ENCODE measurements at regions not wholly inside any gene's neighbourhood (a gene's known extent, or its start where the extent isn't known, plus 50 kb on each side); places are given as distances from the start of the nearest gene placed in this dataset.

DNA sequence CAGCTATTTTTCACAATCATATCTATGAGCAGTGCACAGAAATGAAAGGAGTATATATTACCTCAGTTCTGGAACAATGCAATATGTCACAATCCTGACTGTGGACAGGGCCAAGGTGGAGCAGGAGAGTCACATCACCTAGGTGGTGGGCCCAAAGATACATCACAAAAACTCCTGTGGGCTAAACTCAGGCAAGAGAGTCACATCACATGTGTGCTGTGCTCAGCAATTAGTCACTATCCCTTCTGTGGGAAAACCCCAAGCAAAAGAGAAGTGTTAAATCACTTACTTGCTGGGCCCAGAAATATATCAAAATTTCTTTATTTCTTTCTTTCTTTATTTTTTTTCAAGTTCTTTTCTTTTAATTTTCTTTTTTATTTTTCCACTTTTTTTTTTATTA is 249.6 kb downstream of the RPS4Y2 start:
- no peak for TF ChIP-seq EP300 (IDR thresholded peaks at IDR 0.05)
- TF ChIP-seq POLR2AphosphoS5 (IDR thresholded peaks at IDR 0.05) = no peak
- TF ChIP-seq, protein P1, sequence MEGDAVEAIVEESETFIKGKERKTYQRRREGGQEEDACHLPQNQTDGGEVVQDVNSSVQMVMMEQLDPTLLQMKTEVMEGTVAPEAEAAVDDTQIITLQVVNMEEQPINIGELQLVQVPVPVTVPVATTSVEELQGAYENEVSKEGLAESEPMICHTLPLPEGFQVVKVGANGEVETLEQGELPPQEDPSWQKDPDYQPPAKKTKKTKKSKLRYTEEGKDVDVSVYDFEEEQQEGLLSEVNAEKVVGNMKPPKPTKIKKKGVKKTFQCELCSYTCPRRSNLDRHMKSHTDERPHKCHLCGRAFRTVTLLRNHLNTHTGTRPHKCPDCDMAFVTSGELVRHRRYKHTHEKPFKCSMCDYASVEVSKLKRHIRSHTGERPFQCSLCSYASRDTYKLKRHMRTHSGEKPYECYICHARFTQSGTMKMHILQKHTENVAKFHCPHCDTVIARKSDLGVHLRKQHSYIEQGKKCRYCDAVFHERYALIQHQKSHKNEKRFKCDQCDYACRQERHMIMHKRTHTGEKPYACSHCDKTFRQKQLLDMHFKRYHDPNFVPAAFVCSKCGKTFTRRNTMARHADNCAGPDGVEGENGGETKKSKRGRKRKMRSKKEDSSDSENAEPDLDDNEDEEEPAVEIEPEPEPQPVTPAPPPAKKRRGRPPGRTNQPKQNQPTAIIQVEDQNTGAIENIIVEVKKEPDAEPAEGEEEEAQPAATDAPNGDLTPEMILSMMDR (IDR thresholded peaks at IDR 0.05) = no peak
- ATAC-seq (ENCODE audit: low FRiP score in 2 of 2) = no peak
- Histone ChIP-seq H3K4me1 (no peaks in the 10 kb centered on the region), H3K4me3 (no peak overlapping the region), H3K27ac (no peak overlapping the region), H3K27me3 (no peaks in the 10 kb centered on the region), H3K36me3 (no peaks in the 10 kb centered on the region), H3K9me3 (no peaks in the 10 kb centered on the region)
- DNase-seq = no peak

- Histone ChIP-seq H3K9me3 (no peaks in the 10 kb centered on the region), H3K36me3 (no peaks in the 10 kb centered on the region), H3K27me3 (no peaks in the 10 kb centered on the region), H3K4me1 (no peaks in the 10 kb centered on the region), H3K4me3 (no peak overlapping the region), H3K27ac (no peak overlapping the region)
- TF ChIP-seq POLR2A (IDR thresholded peaks at IDR 0.05) = no peak
- TF ChIP-seq POLR2AphosphoS5 (IDR thresholded peaks at IDR 0.05) = no peak
- TF ChIP-seq EP300 (IDR thresholded peaks at IDR 0.05) = no peak
- TF ChIP-seq, protein P1 (IDR thresholded peaks at IDR 0.05) = no peak
- DNase-seq = no peak
- WGBS, 2 donors = 82% methylated on average over 2 of the region's 3 CpGs; no CpG with 5 or more reads in 1 of the 2 donors
- peak in 1 of 2 donors; percentile 35 for ATAC-seq (ENCODE audit: low FRiP score in 2 of 2)
Measured at GRCh38 chrY:21021811-21022210, 265.9 kb downstream of the RPS4Y2 start.

DNA sequence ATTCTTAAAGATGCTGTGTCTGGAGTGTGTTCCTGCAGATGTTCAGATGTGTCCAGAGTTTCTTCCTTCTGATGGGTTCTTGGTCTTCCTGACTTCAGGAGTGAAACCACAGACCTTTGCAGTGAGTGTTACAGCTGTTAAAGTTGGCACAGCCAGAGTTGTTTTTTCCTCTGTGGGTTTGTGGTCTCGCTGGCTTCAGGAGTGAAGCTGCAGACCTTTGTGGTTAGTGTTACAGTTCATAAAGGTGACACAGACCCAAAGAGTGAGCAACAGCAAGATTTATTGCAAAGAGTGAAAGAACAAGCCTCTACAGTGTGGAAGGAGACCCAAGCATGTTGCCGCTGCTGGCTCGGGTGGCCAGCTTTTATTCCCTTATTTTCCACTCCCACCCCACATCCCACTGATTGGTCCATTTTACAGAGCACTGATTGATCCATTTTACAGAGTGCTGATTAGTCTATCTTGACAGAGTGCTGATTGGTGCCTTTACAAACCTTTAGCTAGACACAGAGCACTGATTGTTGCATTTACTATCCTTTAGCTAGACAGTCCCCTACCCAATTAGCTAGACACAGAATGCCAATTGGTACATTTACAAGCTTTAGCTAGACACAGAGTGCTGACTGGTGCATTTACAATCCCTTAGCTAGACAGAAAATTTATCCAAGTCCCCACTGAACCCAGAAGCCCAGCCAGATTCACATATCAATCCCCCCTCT is 266.6 kb downstream of the RPS4Y2 start:
- no peak for ATAC-seq (ENCODE audit: low FRiP score in 2 of 2)
- WGBS, 2 donors = 70% methylated on average over 2 of the region's 3 CpGs; no CpG with 5 or more reads in 1 of the 2 donors

DNA sequence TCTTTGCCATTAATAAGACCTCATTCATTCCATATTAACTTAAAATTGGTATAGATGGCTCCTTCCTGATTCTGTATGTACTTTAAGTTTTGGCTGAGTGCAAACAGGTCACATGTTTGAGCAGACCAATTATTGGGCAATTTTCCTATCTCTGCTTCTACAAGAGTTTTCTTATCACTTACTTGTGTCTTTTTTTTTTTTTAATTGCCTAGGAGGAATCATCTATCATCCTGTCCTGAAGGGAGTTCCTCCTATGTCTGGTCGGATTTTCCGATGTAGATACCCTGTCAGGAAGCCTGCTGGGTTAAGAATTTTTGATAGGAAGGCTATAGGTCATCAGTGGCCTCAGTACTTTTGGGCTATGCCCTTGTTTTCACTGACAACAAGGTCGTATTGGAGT is 268.0 kb downstream of the RPS4Y2 start:
- ATAC-seq (ENCODE audit: low FRiP score in 2 of 2) (no peak), DNase-seq (no peak)
- Histone ChIP-seq H3K27me3 (no peaks in the 10 kb centered on the region), H3K4me1 (no peaks in the 10 kb centered on the region), H3K4me3 (no peak overlapping the region), H3K9me3 (no peaks in the 10 kb centered on the region), H3K36me3 (no peaks in the 10 kb centered on the region), H3K27ac (no peak overlapping the region)
- no peak for TF ChIP-seq EP300 (IDR thresholded peaks at IDR 0.05)
- TF ChIP-seq POLR2AphosphoS5 (IDR thresholded peaks at IDR 0.05) = no peak
- TF ChIP-seq, protein P1 (IDR thresholded peaks at IDR 0.05) = no peak
- TF ChIP-seq POLR2A (IDR thresholded peaks at IDR 0.05) = no peak
- WGBS, 2 donors = 36% methylated on average over 3 of the region's 3 CpGs; no CpG with 5 or more reads in 1 of the 2 donors

More for the DNA sequence above, 266.6 kb downstream of the RPS4Y2 start:
- H3K36me3 ChIP-seq = no peaks in the 10 kb centered on the region
- H3K9me3 ChIP-seq = no peaks in the 10 kb centered on the region
- H3K27me3 ChIP-seq = no peaks in the 10 kb centered on the region
- no peak for TF ChIP-seq EP300 (IDR thresholded peaks at IDR 0.05)
- no peak for TF ChIP-seq POLR2AphosphoS5 (IDR thresholded peaks at IDR 0.05)
- TF ChIP-seq, protein P1 (IDR thresholded peaks at IDR 0.05) = no peak
- no peak for TF ChIP-seq POLR2A (IDR thresholded peaks at IDR 0.05)
- H3K4me3 ChIP-seq = no peak overlapping the region
- H3K27ac ChIP-seq = no peak overlapping the region
- DNase-seq = no peak
- no peaks in the 10 kb centered on the region for H3K4me1 ChIP-seq

DNA sequence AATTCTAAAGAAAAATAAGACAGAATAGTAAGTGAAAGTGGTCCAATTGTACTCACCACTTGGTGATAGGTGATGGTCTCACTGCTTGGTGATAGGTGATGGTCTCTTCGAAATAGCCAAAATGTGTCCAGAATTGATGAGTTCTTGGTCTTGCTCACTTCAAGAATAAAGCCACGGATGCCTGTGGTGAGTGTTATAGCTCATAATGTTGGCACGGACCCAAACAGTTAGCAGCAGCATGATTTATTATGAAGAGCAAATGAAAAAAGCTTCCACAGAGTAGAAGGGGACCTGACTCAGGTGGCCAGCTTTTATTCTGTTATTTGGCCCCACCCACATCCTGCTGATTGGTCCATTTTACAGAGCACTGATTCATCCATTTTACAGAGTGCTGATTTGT is 272.6 kb downstream of the RPS4Y2 start:
- 56% methylated on average over 3 of the region's 3 CpGs; no CpG with 5 or more reads in 1 of the 2 donors for WGBS, 2 donors
- H3K27ac ChIP-seq = no peak overlapping the region
- H3K4me3 ChIP-seq = no peak overlapping the region
- no peak for DNase-seq
- no peak for ATAC-seq (ENCODE audit: low FRiP score in 2 of 2)
- TF ChIP-seq POLR2AphosphoS5 (IDR thresholded peaks at IDR 0.05) = no peak
- no peaks in the 10 kb centered on the region for H3K9me3 ChIP-seq
- H3K4me1 ChIP-seq = no peaks in the 10 kb centered on the region
- no peaks in the 10 kb centered on the region for H3K36me3 ChIP-seq
- no peaks in the 10 kb centered on the region for H3K27me3 ChIP-seq

All from upper lobe of left lung (tissue), 6 donors.